ENCODE measurements at regions not wholly inside any gene's neighbourhood (a gene's known extent, or its start where the extent isn't known, plus 50 kb on each side); places are given as distances from the start of the nearest gene placed in this dataset.

GRCh38 chr7:97409346-97409745 is 291.8 kb downstream of the SDHAF3 start:
- ATAC-seq (no peak), DNase-seq (ENCODE audit: low spot score) (no peak)
- TF ChIP-seq CREB1 (CRISPR knock-in tag; IDR thresholded peaks at IDR 0.05; ENCODE audit: low read depth): no peak
- TF ChIP-seq, protein P1, sequence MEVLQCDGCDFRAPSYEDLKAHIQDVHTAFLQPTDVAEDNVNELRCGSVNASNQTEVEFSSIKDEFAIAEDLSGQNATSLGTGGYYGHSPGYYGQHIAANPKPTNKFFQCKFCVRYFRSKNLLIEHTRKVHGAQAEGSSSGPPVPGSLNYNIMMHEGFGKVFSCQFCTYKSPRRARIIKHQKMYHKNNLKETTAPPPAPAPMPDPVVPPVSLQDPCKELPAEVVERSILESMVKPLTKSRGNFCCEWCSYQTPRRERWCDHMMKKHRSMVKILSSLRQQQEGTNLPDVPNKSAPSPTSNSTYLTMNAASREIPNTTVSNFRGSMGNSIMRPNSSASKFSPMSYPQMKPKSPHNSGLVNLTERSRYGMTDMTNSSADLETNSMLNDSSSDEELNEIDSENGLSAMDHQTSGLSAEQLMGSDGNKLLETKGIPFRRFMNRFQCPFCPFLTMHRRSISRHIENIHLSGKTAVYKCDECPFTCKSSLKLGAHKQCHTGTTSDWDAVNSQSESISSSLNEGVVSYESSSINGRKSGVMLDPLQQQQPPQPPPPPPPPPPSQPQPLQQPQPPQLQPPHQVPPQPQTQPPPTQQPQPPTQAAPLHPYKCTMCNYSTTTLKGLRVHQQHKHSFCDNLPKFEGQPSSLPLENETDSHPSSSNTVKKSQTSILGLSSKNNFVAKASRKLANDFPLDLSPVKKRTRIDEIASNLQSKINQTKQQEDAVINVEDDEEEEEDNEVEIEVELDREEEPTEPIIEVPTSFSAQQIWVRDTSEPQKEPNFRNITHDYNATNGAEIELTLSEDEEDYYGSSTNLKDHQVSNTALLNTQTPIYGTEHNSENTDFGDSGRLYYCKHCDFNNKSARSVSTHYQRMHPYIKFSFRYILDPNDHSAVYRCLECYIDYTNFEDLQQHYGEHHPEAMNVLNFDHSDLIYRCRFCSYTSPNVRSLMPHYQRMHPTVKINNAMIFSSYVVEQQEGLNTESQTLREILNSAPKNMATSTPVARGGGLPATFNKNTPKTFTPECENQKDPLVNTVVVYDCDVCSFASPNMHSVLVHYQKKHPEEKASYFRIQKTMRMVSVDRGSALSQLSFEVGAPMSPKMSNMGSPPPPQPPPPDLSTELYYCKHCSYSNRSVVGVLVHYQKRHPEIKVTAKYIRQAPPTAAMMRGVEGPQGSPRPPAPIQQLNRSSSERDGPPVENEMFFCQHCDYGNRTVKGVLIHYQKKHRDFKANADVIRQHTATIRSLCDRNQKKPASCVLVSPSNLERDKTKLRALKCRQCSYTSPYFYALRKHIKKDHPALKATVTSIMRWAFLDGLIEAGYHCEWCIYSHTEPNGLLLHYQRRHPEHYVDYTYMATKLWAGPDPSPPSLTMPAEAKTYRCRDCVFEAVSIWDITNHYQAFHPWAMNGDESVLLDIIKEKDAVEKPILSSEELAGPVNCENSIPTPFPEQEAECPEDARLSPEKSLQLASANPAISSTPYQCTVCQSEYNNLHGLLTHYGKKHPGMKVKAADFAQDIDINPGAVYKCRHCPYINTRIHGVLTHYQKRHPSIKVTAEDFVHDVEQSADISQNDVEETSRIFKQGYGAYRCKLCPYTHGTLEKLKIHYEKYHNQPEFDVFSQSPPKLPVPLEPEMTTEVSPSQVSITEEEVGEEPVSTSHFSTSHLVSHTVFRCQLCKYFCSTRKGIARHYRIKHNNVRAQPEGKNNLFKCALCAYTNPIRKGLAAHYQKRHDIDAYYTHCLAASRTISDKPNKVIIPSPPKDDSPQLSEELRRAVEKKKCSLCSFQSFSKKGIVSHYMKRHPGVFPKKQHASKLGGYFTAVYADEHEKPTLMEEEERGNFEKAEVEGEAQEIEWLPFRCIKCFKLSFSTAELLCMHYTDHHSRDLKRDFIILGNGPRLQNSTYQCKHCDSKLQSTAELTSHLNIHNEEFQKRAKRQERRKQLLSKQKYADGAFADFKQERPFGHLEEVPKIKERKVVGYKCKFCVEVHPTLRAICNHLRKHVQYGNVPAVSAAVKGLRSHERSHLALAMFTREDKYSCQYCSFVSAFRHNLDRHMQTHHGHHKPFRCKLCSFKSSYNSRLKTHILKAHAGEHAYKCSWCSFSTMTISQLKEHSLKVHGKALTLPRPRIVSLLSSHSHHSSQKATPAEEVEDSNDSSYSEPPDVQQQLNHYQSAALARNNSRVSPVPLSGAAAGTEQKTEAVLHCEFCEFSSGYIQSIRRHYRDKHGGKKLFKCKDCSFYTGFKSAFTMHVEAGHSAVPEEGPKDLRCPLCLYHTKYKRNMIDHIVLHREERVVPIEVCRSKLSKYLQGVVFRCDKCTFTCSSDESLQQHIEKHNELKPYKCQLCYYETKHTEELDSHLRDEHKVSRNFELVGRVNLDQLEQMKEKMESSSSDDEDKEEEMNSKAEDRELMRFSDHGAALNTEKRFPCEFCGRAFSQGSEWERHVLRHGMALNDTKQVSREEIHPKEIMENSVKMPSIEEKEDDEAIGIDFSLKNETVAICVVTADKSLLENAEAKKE (CRISPR knock-in tag; IDR thresholded peaks at IDR 0.05): no peak
- no peak for TF ChIP-seq EZH2phosphoT487 (IDR thresholded peaks at IDR 0.05; ENCODE audit: unreplicated experiment)
- TF ChIP-seq POLR2AphosphoS5 (IDR thresholded peaks at IDR 0.05; ENCODE audit: low read depth): no peak
- no peak for TF ChIP-seq ZNF114 (CRISPR knock-in tag; IDR thresholded peaks at IDR 0.05)
- TF ChIP-seq NANOG (IDR thresholded peaks at IDR 0.05; ENCODE audit: borderline replicate concordance): no peak
- no peak for TF ChIP-seq STAT1 (IDR thresholded peaks at IDR 0.05; ENCODE audit: unreplicated experiment)
- TF ChIP-seq, protein P2, sequence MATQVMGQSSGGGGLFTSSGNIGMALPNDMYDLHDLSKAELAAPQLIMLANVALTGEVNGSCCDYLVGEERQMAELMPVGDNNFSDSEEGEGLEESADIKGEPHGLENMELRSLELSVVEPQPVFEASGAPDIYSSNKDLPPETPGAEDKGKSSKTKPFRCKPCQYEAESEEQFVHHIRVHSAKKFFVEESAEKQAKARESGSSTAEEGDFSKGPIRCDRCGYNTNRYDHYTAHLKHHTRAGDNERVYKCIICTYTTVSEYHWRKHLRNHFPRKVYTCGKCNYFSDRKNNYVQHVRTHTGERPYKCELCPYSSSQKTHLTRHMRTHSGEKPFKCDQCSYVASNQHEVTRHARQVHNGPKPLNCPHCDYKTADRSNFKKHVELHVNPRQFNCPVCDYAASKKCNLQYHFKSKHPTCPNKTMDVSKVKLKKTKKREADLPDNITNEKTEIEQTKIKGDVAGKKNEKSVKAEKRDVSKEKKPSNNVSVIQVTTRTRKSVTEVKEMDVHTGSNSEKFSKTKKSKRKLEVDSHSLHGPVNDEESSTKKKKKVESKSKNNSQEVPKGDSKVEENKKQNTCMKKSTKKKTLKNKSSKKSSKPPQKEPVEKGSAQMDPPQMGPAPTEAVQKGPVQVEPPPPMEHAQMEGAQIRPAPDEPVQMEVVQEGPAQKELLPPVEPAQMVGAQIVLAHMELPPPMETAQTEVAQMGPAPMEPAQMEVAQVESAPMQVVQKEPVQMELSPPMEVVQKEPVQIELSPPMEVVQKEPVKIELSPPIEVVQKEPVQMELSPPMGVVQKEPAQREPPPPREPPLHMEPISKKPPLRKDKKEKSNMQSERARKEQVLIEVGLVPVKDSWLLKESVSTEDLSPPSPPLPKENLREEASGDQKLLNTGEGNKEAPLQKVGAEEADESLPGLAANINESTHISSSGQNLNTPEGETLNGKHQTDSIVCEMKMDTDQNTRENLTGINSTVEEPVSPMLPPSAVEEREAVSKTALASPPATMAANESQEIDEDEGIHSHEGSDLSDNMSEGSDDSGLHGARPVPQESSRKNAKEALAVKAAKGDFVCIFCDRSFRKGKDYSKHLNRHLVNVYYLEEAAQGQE (IDR thresholded peaks at IDR 0.05; ENCODE audit: unreplicated experiment): no peak
- TF ChIP-seq JUNB (IDR thresholded peaks at IDR 0.05; ENCODE audit: unreplicated experiment): no peak
- no peak for TF ChIP-seq EZH2 (IDR thresholded peaks at IDR 0.05; ENCODE audit: low read depth, unreplicated experiment)
- TF ChIP-seq, protein P3, sequence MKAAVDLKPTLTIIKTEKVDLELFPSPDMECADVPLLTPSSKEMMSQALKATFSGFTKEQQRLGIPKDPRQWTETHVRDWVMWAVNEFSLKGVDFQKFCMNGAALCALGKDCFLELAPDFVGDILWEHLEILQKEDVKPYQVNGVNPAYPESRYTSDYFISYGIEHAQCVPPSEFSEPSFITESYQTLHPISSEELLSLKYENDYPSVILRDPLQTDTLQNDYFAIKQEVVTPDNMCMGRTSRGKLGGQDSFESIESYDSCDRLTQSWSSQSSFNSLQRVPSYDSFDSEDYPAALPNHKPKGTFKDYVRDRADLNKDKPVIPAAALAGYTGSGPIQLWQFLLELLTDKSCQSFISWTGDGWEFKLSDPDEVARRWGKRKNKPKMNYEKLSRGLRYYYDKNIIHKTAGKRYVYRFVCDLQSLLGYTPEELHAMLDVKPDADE (IDR thresholded peaks at IDR 0.05): no peak
- no peak for TF ChIP-seq ZNF331 (CRISPR knock-in tag; IDR thresholded peaks at IDR 0.05; ENCODE audit: low read depth)
- TF ChIP-seq, protein P4, sequence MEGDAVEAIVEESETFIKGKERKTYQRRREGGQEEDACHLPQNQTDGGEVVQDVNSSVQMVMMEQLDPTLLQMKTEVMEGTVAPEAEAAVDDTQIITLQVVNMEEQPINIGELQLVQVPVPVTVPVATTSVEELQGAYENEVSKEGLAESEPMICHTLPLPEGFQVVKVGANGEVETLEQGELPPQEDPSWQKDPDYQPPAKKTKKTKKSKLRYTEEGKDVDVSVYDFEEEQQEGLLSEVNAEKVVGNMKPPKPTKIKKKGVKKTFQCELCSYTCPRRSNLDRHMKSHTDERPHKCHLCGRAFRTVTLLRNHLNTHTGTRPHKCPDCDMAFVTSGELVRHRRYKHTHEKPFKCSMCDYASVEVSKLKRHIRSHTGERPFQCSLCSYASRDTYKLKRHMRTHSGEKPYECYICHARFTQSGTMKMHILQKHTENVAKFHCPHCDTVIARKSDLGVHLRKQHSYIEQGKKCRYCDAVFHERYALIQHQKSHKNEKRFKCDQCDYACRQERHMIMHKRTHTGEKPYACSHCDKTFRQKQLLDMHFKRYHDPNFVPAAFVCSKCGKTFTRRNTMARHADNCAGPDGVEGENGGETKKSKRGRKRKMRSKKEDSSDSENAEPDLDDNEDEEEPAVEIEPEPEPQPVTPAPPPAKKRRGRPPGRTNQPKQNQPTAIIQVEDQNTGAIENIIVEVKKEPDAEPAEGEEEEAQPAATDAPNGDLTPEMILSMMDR (conservative IDR thresholded peaks at IDR 0.05; ENCODE audit: low read depth in 2 of 2): no peak
- Histone ChIP-seq H3K27ac (ENCODE audit: low read depth) (no peak overlapping the region), H3K27me3 (ENCODE audit: insufficient read depth) (no peaks in the 10 kb centered on the region), H3K9me2 (ENCODE audit: insufficient read depth) (no peaks in the 10 kb centered on the region), H3K4me3 (no peak overlapping the region), H3K4me2 (no peak overlapping the region), H3F3A (replicated peaks; ENCODE audit: low read depth) (no peaks in the 10 kb centered on the region), H3K79me2 (replicated peaks; ENCODE audit: insufficient read depth) (no peaks in the 10 kb centered on the region), H2AFZ (no peak overlapping the region), H3K36me3 (ENCODE audit: insufficient read depth) (no peaks in the 10 kb centered on the region), H3K4me1 (ENCODE audit: insufficient read depth) (no peaks in the 10 kb centered on the region), H4K20me1 (replicated peaks; ENCODE audit: insufficient read depth) (no peaks in the 10 kb centered on the region)
- Mint-ChIP-seq H3K4me1 (0 out of 3 replicates have a peak, but pooled peaks cover 2% of the 10 kb centered on the region), H3K36me3 (ENCODE audit: low read depth) (no peaks in the 10 kb centered on the region), H3K4me3 (no peak overlapping the region), H3K9me3 (no peaks in the 10 kb centered on the region), H3K27ac (no peak overlapping the region), H3K27me3 (ENCODE audit: insufficient read depth, low read depth, poor library complexity) (no peaks in the 10 kb centered on the region)

All from GM23338 (cell line).